B cell (primary cell): ENCODE measurements at regions not wholly inside any gene's neighbourhood (a gene's known extent, or its start where the extent isn't known, plus 50 kb on each side); places are given as distances from the start of the nearest gene placed in this dataset.

Experiments used
- ATAC-seq: fragments of 200-7000 bp; cut with Tn5 transposase; one replicate; pipeline ENCODE4 v1.10.0; 2021; ENCODE audit warnings: low read depth, mild to moderate bottlenecking, moderate number of reproducible peaks, moderate library complexity
- CTCF ChIA-PET: fragments of 350-600 bp; sonication (Branson Sonifier 250); formaldehyde crosslinking; loops from one replicate; lab custom pipeline; 2021; ENCODE audit warnings: antibody characterized with exemption, inconsistent platforms; lab: Charles Lee
- POLR2A ChIA-PET: fragments of 350-600 bp; sonication (Branson Sonifier 250); formaldehyde crosslinking; loops from one replicate; lab custom pipeline; 2021; ENCODE audit warnings: antibody characterized with exemption; lab: Charles Lee
- DNase-seq: peaks from one replicate; pipeline ENCODE4 v3.0.0; 2013
- H2AFZ ChIP-seq: 2 replicates; pipeline ENCODE4 v1.6.1; 2012; ENCODE audit warnings: mild to moderate bottlenecking, low read depth, low read length; ENCODE audit not compliant: insufficient read depth, poor library complexity, severe bottlenecking
- H3K27ac ChIP-seq, 2 donors: 1 replicate in 1 of 2; 2 replicates in 1 of 2; pipeline ENCODE4 v1.5.1; 2012 to 2013; ENCODE audit warnings: low read length in 2 of 2, mild to moderate bottlenecking in 2 of 2, moderate library complexity in 1 of 2
- H3K27me3 ChIP-seq, 4 experiments: fragments of 200-600 bp in 1 of 4; sonication (generic) in 1 of 4; replicated peaks in 1 of 4; 1 replicate in 2 of 4; 2 replicates in 2 of 4; pipeline versions ENCODE4 v1.6.1 to v1.7.0; 2013 to 2016; ENCODE audit warnings: low read length in 3 of 4, mild to moderate bottlenecking in 2 of 4, mixed read lengths in 1 of 4, moderate library complexity in 1 of 4; ENCODE audit not compliant: insufficient read depth in 4 of 4, control insufficient read depth in 3 of 4; ENCODE audit errors: control extremely low read depth in 1 of 4
- H3K36me3 ChIP-seq, 2 experiments: replicated peaks in 1 of 2; 1 replicate in 1 of 2; 2 replicates in 1 of 2; pipeline versions ENCODE4 v1.6.1 to v1.7.1; 2013; ENCODE audit warnings: low read length in 1 of 2; ENCODE audit not compliant: insufficient read depth in 2 of 2, control insufficient read depth in 1 of 2; ENCODE audit errors: control extremely low read depth in 1 of 2, extremely low read depth in 1 of 2
- H3K4me1 ChIP-seq, 2 donors: fragments of 200-600 bp in 1 of 2; sonication (generic) in 1 of 2; 1 replicate in 1 of 2; 2 replicates in 1 of 2; pipeline versions ENCODE4 v1.5.1 to v1.6.1; 2013 to 2017; ENCODE audit warnings: low read length in 2 of 2; ENCODE audit not compliant: control insufficient read depth in 2 of 2, insufficient read depth in 2 of 2
- H3K4me2 ChIP-seq: replicated peaks from 2 replicates; pipeline ENCODE3; 2012; ENCODE audit warnings: mild to moderate bottlenecking, low read depth, low read length; ENCODE audit not compliant: poor library complexity, severe bottlenecking
- H3K4me3 ChIP-seq, 5 experiments: fragments of 200-600 bp in 1 of 5; sonication (generic) in 1 of 5; 1 replicate in 3 of 5; 2 replicates in 2 of 5; pipeline versions ENCODE4 v1.5.1 to v1.7.0; 2011 to 2016; ENCODE audit warnings: low read length in 4 of 5, mild to moderate bottlenecking in 4 of 5, low read depth in 2 of 5, control low read depth in 1 of 5, moderate library complexity in 1 of 5; ENCODE audit not compliant: insufficient read depth in 1 of 5; ENCODE audit errors: control extremely low read depth in 1 of 5, extremely low read depth in 1 of 5
- H3K79me2 ChIP-seq: fragments of 200-600 bp; sonication (generic); one replicate; pipeline ENCODE4 v1.6.0; 2016; ENCODE audit warnings: low read length; ENCODE audit not compliant: control insufficient read depth, insufficient read depth
- H3K9ac ChIP-seq: fragments of 200-600 bp; sonication (generic); 2 replicates; pipeline ENCODE4 v1.6.1; 2017; ENCODE audit warnings: mild to moderate bottlenecking, low read length, moderate library complexity
- H3K9me3 ChIP-seq, 3 donors: one replicate each; pipeline versions ENCODE4 v1.6.1 to v1.7.1; 2013; ENCODE audit warnings: low read length in 2 of 3; ENCODE audit not compliant: control insufficient read depth in 2 of 3, insufficient read depth in 1 of 3; ENCODE audit errors: control extremely low read depth in 1 of 3
- H4K20me1 ChIP-seq: 2 replicates; pipeline ENCODE4 v1.6.0; 2012; ENCODE audit warnings: mild to moderate bottlenecking, low read length; ENCODE audit not compliant: insufficient read depth, control insufficient read depth, poor library complexity, severe bottlenecking
- H3K27ac Mint-ChIP-seq: one replicate; pipeline ENCODE4 v1.8.0; 2021; ENCODE audit warnings: mixed read lengths
- H3K27me3 Mint-ChIP-seq: one replicate; pipeline ENCODE4 v1.8.0; 2021; ENCODE audit warnings: mixed read lengths
- H3K4me1 Mint-ChIP-seq: one replicate; pipeline ENCODE4 v1.8.0; 2021; ENCODE audit warnings: mixed read lengths
- H3K4me3 Mint-ChIP-seq: one replicate; pipeline ENCODE4 v1.8.0; 2021; ENCODE audit warnings: mixed read lengths
- H3K9me3 Mint-ChIP-seq: one replicate; pipeline ENCODE4 v1.8.0; 2022; ENCODE audit warnings: mixed read lengths; ENCODE audit not compliant: insufficient read depth
- EZH2 ChIP-seq: IDR thresholded peaks from 2 replicates; pipeline ENCODE4 v1.6.1; 2012; ENCODE audit warnings: borderline replicate concordance, low read depth, mild to moderate bottlenecking, moderate library complexity, low read length; ENCODE audit not compliant: insufficient read depth, poor library complexity, severe bottlenecking
- WGBS: methylation state at CpG from one replicate; pipeline ENCODE4 v1.1.5; 2013; ENCODE audit warnings: missing lambda C conversion rate; ENCODE audit not compliant: insufficient coverage; 5-methylcytosine and 5-hydroxymethylcytosine counted together
- intact Hi-C: fragments of 100-400 bp; cut with micrococcal nuclease; formaldehyde crosslinking; loops from one replicate; pipeline ENCODE4 v1.10.0; 2022
- TF ChIP-seq, protein P1 (sequence below): fragments of 200-600 bp; IDR thresholded peaks from one replicate; pipeline ENCODE4 v1.8.0; 2022; ENCODE audit warnings: antibody characterized with exemption, mild to moderate bottlenecking

DNA sequence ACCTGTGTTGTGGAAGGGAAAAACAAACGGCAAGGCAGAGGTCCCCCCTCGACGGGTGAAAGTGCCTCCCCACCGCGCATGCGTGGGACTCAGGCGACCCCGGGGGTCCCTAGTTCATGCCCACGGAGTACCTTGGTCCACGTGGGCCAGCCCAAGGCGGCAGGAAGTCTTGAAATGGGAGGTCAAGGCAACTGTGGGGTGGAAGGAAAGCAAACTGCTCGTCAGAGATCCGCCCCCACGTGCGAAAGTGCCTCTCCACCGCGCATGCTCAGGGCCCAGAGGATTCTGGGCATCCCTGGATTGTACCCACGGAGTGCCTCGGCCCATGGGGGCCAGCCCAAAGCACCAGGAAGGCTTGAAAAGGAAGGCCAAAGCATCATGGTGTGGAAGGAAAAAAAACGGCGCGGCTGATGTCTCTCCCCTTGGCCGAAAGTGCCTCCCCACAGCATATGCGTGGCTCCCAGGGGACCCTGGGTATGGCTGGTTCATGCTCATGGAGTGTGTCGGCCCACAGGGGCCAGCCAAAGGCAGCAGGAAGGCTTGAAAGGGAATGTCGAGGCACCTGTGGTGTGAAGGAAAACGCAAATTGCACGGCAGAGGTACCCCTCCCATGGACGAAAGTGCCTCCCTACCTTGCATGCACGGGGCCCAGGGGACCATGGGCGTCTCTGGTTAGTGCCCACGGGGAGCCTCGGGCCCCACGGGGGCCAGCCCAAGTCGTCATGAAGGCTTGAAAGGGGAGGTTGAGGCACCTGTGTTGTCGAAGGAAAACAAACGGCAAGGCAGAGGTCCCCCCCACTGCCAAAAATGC is 369.7 kb downstream of the ALG10 start:
- Histone ChIP-seq H3K4me2 (no peak overlapping the region), H3K9me3 (peaks cover 0 to 100% (median 6%) of the 10 kb centered on the region in 3 donors), H3K4me3 (no peak overlapping the region), H3K9ac (no peak overlapping the region), H4K20me1 (no peaks in the 10 kb centered on the region), H3K4me1 (no peaks in the 10 kb centered on the region), H3K79me2 (no peaks in the 10 kb centered on the region), H3K27ac (no peak overlapping the region), H3K27me3 (peaks cover 0 to 2% (median 0%) of the 10 kb centered on the region in 4 experiments), H3K36me3 (no peaks in the 10 kb centered on the region), H2AFZ (no peak overlapping the region)
- CTCF ChIA-PET: no interaction called here
- POLR2A ChIA-PET: no interaction called here
- H3K27ac Mint-ChIP-seq: no peak overlapping the region
- no peak overlapping the region for H3K4me3 Mint-ChIP-seq
- ATAC-seq (no peak), DNase-seq (no peak)
- 68% methylated on average over 32 of the region's 37 CpGs for WGBS
- H3K4me1 Mint-ChIP-seq: no peaks in the 10 kb centered on the region
- H3K9me3 Mint-ChIP-seq: no peaks in the 10 kb centered on the region
- intact Hi-C loops: no loop called here
- no peaks in the 10 kb centered on the region for H3K27me3 Mint-ChIP-seq
- TF ChIP-seq, protein P1, sequence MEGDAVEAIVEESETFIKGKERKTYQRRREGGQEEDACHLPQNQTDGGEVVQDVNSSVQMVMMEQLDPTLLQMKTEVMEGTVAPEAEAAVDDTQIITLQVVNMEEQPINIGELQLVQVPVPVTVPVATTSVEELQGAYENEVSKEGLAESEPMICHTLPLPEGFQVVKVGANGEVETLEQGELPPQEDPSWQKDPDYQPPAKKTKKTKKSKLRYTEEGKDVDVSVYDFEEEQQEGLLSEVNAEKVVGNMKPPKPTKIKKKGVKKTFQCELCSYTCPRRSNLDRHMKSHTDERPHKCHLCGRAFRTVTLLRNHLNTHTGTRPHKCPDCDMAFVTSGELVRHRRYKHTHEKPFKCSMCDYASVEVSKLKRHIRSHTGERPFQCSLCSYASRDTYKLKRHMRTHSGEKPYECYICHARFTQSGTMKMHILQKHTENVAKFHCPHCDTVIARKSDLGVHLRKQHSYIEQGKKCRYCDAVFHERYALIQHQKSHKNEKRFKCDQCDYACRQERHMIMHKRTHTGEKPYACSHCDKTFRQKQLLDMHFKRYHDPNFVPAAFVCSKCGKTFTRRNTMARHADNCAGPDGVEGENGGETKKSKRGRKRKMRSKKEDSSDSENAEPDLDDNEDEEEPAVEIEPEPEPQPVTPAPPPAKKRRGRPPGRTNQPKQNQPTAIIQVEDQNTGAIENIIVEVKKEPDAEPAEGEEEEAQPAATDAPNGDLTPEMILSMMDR: no peak
- TF ChIP-seq EZH2: no peak

DNA sequence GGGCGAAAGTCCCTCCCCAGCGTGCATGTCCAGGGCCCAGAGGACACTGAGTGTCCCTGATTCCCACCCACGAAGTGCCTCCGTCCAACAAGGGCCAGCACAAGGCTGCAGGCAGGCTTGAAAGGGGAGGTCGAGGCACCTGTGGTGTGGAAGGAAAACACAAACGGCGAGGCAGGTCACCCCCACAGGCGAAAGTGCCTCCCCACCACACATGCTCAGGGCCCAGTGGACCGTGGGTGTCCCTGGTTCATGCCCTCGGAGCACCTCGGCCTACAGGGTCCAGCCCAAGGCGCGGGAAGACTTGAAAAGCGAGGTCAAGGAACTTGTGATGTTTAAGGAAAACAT is 370.4 kb downstream of the ALG10 start:
- Mint-ChIP-seq H3K4me1 (no peaks in the 10 kb centered on the region), H3K27me3 (no peaks in the 10 kb centered on the region), H3K27ac (no peak overlapping the region), H3K9me3 (no peaks in the 10 kb centered on the region), H3K4me3 (no peak overlapping the region)
- Histone ChIP-seq H3K4me2 (no peak overlapping the region), H2AFZ (no peak overlapping the region), H3K4me1 (no peaks in the 10 kb centered on the region), H3K79me2 (no peaks in the 10 kb centered on the region), H3K4me3 (no peak overlapping the region), H3K27ac (no peak overlapping the region), H3K9me3 (peaks cover 0 to 100% (median 5%) of the 10 kb centered on the region in 3 donors), H3K9ac (no peak overlapping the region), H3K27me3 (peaks cover 0 to 2% (median 0%) of the 10 kb centered on the region in 4 experiments), H4K20me1 (no peaks in the 10 kb centered on the region), H3K36me3 (no peaks in the 10 kb centered on the region)
- intact Hi-C loops: no loop called here
- WGBS: 89% methylated on average over 8 of the region's 14 CpGs
- CTCF ChIA-PET: no interaction called here
- POLR2A ChIA-PET: no interaction called here
- ATAC-seq (no peak), DNase-seq (no peak)
- TF ChIP-seq, protein P1: no peak
- TF ChIP-seq EZH2: no peak
